ENCODE measurements at regions not wholly inside any gene's neighbourhood (a gene's known extent, or its start where the extent isn't known, plus 50 kb on each side); places are given as distances from the start of the nearest gene placed in this dataset.
"Not testable (repeated sequence)": the region's sequence is repeated elsewhere in the genome, so short reads cannot be mapped to it uniquely, and the experiment has no call there.

DNA sequence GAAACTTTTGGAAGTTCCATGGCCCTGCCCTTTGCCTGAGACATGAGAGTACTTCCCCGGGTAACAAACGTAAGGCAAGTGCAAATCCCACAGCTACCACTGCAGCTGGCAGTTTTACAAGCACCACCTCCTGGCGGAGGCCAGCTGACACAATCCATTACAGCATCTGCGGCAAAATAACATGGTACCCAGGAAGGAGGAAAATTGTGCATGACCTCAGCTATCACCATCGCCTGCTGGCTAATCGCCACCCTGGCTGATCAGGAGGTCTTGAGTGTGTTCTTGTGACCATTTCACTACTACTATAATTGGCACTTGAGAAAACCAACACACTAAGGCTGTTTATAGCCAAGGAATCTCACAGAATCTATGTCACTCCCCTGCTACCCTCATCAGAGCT is 71.7 kb upstream of the SERPINE2 start:
- no peak for DNase-seq (ENCODE audit: low spot score)

GRCh38 chr2:224109751-224110150 is 70.7 kb upstream of the SERPINE2 start:
- DNase-seq (ENCODE audit: low spot score), result no peak

- no peak for DNase-seq (ENCODE audit: low spot score)
Observed at GRCh38 chr2:224106794-224107193, 67.7 kb upstream of the SERPINE2 start.

DNA sequence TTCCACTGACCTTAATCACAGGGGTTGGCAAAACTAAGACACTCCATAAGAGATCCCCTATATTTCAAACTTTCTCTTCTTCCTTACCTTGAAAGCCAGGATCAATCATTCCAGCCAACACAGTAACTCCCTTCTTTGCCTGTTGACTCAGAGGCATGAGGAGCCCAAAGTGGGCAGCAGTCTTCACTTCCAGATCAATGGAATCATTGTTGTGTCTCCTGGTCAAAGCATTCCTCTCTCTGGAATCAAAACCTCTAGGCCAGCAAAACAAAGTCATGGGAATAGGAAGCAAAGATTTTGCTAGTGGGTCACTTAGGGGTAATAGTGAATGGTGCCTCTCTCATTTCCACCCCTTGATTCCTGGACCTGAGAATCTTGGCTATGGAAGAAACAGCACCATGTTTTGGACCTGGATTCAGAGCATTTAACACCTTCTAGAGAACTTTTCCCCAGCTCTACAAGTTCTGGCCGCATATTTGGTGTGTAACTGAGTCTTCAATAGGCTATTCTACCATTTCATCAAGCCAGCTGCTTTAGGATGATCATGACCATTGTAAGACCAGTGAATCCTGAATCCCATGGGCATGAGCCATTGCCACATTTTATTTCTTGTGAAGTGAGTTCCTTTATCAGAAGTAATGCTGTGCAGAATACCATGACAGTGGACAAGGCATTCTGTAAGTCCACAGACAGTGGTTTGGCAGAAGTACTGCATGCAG is 65.7 kb upstream of the SERPINE2 start:
- DNase-seq (ENCODE audit: low spot score), result peak; percentile 38

- DNase-seq (ENCODE audit: low spot score), result no peak
Observed at GRCh38 chr2:224103651-224104050, 64.6 kb upstream of the SERPINE2 start.

GRCh38 chr2:224102991-224103390 is 63.9 kb upstream of the SERPINE2 start:
- DNase-seq (ENCODE audit: low spot score), result no peak

- no peak for DNase-seq (ENCODE audit: low spot score)
Observed at GRCh38 chr2:224101820-224102630, 62.9 kb upstream of the SERPINE2 start.

GRCh38 chr2:224099861-224100643 is 61.0 kb upstream of the SERPINE2 start:
- DNase-seq (ENCODE audit: low spot score), result no peak

DNA sequence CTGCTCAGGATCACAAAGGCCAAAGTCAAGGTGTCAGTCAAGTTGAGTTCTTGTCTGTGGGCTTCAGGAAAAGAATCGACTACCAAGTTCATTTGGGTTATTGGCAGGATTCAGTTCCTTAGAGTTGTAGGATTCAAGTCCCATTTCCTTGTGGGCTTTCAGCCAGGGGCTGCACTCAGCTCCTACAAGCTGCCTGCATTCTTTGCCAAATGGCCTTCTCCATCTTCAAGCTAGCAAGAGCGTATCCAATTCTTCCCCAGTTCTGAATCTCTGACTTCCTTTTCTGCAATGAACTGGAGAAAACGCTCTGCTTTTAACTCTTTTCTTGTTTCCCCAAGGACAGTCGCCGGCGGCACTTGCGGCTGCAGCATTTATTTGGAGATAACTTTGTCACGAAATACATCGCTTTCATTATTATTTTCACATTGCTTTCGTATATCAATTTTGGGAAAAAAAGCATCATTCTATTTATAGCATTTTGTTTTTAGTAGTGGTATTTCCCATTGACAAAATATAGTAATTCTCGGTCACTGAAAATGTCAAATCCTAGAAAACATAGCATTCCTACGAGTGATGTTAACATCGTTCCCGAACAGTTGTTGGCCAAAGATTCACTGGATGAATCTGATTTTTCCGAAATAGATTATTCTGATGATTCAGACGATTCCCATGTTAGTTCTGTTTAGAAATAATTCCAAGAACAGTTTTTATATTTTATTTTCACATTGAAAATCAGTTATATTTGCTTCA is 59.6 kb upstream of the SERPINE2 start:
- peak; percentile 5 for DNase-seq (ENCODE audit: low spot score)

DNA sequence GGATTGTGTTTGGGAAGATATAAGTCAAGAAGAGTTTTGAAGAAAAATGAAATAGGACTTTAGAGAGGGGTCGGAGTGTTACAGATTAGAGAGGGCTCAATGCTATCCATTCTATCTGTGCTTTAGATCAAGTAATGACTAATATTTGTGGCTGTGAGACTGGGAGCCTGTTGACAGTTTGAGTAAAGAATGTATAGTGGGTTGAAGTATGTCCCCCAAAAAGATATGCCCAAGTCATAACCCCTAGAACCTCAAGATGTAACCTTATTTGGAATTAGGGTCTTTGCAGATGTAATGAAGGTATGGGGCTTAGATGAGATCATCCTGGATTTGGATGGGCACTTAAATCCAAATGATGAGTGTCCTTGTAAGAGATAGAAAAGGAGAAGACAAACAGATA is 55.3 kb upstream of the SERPINE2 start:
- DNase-seq (ENCODE audit: low spot score), result no peak

DNA sequence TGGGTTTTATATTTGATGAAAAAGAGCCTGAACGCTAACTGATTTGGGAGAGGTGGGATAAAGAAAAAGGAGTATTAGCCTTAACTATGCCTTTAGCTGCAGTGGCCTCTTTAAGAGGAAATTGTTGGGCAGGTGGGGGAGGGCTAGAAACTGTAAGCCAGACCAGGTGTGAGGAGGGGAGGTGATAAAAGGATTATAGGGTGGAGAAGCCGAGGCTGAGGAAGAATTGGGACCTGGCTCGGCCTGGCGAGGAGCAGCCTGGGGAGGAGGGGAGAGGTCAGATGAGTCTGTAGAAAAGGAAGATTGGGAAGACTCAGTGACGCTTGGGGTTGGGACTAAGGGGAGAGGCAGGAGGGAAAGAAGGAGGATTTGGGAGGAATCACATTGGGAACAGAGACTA is 52.6 kb upstream of the SERPINE2 start:
- not testable (repeated sequence) for DNase-seq (ENCODE audit: low spot score)

GRCh38 chr2:224089606-224090005 is 50.5 kb upstream of the SERPINE2 start:
- DNase-seq (ENCODE audit: low spot score), result not testable (repeated sequence)
